SH-SY5Y (cell line): ENCODE measurements at regions not wholly inside any gene's neighbourhood (a gene's known extent, or its start where the extent isn't known, plus 50 kb on each side); places are given as distances from the start of the nearest gene placed in this dataset.

Experiments used
- GATA2 ChIP-seq: IDR thresholded peaks from 2 replicates; pipeline ENCODE4 v1.6.1; 2011; ENCODE audit warnings: mild to moderate bottlenecking, low read depth, low read length
- GATA3 ChIP-seq: IDR thresholded peaks from 2 replicates; pipeline ENCODE4 v1.6.1; 2011; ENCODE audit warnings: low read depth, mild to moderate bottlenecking, low read length, moderate library complexity

DNA sequence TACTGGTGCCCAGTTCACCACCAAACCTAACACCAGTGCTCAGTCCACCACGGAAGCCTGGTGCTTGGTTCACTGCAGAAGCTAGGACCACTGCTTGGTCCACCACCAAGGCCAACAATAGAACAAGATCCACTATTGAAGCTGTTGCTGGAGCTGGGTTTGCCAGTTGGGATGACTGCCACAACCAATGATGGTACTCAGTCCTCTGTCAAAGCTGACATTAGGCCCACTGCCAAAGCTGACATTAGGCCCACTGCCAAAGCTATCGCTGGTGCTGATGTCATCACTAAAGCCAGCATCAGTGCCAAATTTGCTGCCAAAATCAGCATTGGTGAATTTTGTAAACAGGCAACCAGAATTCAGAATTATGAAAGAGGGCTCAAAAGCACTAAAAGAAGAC lies 1850.2 kb upstream of the RAG2 start:
- TF ChIP-seq GATA3 (no peak), GATA2 (no peak)

DNA sequence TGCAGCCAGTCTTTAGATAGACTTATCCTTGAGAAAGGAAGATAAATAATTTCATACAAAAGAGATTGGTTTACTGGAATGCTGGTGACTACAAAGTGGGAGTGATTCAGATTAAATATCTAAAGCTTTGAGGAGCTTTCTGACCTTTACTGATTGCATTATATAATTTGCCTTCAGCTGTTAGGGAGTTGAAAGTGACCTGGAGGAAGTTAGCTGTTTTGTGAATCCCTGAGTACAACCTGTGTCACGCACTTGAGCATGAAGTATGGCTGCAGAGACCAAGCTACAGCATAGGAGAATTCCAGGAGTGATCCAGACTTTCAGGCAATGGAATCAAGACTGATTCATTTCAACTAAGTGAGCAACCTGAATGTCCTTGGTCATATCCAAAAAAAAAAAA lies 1848.3 kb upstream of the RAG2 start:
- no peak for TF ChIP-seq GATA3
- no peak for TF ChIP-seq GATA2

DNA sequence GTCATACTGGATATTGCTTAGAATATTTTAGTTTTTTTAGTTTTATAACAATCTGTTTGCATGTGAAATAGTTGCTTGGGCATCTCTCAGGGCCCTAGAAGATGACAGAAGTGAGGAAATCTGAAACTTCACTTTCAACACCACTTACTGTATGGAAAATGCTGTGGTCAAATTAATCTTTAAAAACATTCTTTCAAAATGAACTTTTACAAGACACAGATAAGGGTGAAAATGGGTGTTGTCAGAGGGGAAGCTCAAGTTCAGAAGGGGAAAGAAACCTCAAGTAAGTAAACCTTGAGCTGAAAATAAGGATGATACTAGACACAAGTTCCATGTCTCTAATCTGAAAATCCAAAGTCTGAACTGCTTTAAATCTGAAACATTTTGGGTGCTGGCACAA lies 1840.1 kb upstream of the RAG2 start:
- no peak for TF ChIP-seq GATA3
- TF ChIP-seq GATA2: no peak

DNA sequence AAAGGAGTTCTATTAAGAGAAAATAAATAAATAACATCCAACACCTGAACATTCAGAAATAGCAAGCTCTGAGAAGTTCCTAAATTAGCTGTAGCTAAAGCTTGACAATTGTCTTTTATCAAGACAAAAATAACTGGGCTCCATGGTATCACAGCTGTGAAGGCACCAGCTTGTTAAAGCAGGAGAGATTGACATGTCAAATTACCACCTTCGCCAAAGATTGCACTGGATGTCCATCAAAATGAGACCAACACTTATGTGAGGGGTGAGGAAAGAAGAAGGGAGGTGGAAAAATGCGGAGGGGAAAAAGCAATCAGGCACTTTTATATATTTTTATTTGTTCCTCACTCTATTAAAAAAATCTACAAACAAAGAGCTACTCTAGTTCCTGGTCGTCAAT lies 1827.5 kb upstream of the RAG2 start:
- no peak for TF ChIP-seq GATA2

DNA sequence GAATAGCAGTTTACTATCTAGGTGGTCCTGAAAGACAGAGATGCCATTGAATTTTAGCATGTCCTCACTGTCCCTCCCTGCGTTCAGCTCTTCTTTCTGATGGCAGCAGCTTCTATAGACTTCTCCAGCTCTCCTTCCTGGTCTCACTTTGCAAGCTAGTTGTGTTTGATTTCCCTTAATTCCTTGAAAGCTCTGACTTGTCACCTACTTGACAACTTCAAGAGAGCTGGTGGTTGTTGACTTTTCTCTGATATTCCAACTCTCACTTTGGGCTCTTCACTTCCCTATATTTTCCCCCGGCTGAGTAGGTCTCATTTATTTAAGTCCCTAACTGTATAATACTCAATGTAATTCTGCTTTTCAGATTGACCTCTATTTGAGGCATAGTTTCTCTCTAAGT lies 1825.0 kb upstream of the RAG2 start:
- TF ChIP-seq GATA2: no peak
- no peak for TF ChIP-seq GATA3

DNA sequence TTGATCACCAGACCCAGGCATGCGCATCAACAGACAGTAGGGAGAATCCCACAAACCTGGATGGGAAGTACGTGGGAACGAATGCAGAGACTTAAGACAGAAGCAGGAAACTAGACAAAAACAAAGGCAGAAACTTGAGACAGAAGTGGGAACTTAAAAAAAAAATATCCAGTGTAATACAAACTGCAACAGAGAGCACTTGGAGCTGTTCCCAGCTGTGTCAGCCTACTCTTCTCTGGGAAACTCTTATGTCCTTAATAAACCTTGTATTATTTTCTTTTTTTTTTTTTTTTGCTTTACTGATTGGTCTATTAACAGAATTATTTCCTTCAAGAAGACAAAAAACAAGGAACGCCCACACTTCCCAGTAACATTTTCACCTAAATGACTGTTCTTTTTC lies 1818.1 kb upstream of the RAG2 start:
- TF ChIP-seq GATA3 (no peak), GATA2 (no peak)

DNA sequence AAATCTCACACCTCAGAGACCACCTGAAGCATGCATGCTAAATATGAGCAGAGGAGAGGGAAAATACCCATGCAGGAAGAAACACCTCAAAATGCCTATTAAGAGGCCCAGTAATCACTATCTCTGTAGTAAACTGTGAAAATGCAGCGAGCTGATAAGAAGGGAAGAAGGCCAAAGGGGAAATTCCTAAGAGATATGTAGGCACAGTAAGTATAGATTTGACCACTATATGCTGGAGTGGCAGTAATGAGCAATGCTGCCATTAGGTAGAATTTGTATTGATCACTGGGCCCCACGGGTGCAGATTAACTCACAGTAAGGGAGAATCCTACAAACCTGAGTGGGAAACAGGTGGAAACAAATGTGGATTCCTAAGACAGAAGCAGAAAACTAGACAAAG lies 1813.1 kb upstream of the RAG2 start:
- TF ChIP-seq GATA3: no peak
- no peak for TF ChIP-seq GATA2

DNA sequence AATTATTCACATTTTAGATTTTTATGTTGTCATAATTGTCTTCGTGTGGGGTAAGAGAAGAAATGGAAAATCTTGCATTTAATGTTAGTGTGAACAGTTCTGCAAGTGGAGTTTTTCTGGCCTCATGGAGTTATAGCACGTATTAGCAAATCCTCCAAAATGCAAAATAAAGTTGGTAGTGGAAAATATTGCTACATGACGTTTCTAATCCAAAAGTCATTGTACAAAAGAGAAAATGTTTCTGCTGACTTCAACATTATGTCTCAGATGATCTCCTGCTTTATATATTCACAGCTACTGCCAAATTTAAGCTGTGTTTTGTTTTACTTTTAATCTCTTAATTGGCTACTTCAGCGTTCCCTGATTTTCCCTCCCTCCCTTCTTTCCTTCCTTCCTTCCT lies 1804.0 kb upstream of the RAG2 start:
- TF ChIP-seq GATA3: no peak
- TF ChIP-seq GATA2: no peak

DNA sequence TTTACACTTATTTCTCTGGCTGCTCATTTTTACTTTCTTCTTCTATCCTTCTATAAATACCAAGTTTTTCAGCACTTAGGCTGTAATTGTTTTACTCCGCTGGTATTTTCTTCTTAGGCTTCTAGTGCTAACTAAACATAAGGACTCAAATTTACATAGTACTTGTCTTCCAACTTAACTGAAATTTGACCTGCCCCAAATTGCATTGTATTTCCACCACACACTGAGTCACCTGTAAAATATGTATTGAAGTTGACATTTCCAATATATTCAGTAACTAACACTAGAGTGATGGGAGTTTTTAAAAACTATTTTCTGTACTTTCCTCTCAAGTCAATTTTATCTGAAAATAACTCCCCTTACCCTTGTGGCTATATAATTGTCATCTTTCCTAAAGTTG lies 1794.1 kb upstream of the RAG2 start:
- TF ChIP-seq GATA2 (no peak), GATA3 (no peak)

DNA sequence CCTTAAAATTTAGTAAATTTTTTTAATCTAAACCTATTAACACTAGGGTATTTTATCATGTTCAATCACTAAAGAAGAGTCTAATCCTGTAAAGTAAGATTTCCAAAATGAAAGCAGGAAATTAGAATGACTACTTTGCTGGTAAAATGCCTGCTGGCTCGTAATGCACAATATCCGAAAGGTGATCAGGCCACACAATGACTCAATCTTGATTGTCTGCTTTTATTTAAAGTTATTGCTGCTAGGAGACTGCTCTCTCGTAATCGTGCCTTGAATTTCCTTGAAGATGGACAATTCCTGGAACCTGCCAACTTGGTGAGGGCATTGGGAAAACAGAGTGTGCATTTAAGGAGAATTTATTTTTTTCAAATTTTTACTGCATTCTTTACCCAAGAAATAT lies 1786.5 kb upstream of the RAG2 start:
- TF ChIP-seq GATA3 (no peak), GATA2 (no peak)

DNA sequence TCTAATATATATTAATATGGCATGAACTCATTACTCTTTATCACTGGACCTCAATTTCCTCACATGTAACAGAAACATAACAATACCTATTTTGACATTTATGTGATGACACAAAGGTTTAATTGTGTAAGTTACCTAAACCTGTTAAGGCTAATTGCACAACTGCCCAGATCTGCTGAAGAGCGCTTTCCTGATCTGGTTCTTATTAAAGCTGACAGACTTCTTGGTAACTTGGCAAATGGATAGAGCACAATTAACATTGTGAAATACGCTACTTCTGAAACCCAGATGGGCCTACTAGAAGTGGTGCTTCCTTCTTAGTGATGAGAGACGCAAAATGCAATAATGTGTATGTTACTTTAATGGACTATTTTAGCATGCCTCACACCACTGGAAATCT lies 1767.2 kb upstream of the RAG2 start:
- TF ChIP-seq GATA3: no peak
- TF ChIP-seq GATA2: no peak

DNA sequence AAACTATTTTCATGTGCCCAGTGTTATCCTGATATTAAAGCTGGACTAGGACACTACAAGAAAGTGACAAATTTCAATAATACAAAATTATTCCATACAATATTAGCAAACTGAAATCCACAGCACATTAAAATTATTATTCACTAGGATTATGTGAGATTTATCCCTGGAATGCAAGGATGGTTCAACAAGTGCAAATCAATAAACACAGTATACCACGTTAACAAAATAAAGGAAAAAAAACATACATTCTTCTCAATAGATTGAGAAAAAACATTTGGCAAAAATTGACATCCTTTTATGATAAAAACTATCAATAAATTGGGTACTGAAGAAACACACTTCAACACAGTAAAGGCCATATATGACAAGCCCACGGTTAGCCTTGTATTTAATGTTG lies 1758.2 kb upstream of the RAG2 start:
- TF ChIP-seq GATA2 (no peak), GATA3 (no peak)

DNA sequence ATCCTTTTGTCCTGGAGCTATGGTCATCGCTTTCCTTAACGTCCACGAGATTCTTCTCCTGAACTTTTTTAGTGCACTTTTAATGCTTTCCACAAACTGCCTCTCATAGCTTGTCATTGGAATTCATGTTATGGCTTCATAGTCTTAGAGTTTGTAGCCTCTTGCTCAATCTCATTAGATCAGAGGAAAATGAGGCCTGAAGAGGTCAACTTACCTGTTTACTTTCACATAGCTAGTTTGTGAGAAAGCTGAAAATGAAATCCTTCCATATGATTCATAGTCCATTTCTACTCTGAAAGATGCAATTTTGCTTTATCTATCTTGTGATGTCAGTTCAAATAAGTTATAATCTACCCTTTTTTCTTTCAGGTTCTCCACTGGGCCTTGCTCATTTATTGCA lies 1747.2 kb upstream of the RAG2 start:
- TF ChIP-seq GATA2 (no peak), GATA3 (no peak)

DNA sequence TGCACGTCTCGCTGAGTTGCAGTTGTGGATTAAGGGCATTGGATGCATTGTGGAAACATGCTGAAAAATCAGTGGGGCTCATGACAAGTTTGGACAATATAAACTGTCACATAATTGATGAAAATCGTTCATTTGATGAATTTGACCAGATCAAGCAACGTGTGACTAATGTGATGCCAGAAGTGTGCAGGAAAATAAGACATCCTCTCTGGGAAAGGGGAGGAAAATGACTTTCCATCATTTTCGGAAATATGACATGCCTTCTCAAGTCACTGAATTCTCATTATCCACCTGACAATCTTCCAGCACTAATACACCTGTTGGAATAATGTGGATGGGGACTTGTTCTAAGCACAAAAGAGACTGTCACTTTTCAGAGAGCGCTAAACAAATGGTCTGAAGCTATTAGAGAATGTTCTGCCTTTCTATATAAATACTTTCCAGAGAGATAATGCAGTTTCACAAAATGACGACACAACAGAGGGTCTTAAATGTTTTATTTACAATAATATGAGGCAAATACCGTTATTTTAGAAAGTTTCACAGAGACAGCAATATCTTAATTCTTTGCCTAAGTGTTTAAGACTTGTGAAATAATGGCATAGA lies 1741.9 kb upstream of the RAG2 start:
- TF ChIP-seq GATA2 (no peak), GATA3 (no peak)

DNA sequence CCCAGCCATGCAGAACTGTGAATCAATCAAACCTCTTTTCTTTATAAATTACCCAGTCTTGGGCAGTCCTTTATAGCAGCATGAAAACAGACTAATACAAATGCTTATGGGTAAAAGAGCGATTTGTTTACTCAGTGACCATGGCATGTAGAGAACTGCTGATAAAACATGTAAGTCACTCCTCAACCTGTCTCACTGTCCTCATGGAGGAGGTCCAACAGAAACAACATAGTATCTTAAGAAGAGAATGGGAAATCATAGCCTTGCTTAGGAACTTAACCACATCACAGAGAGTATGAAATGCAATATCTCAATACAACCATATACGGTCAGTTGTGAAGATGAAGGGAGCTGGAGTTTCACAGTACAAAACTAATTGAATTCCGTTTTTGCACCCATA lies 1734.0 kb upstream of the RAG2 start:
- TF ChIP-seq GATA2: no peak
- TF ChIP-seq GATA3: no peak

DNA sequence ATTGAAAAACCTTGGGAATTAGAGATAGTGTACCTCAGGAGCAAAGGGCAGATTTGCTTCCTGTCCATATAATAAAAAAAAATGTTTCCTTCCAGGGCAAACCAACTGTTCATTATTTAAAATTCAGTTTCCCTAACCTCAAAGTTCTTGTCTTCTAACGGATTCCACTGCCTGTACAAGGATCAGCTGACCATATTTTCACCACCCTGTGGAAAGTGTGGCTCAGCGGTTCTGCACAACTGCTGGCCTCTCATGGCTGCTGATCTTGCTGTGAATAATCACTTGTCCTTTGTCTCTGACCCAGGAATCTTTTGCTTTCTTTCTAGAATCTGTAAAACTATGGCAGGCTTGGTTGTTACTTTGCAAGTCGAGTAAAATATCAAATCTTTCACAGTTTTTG lies 1732.5 kb upstream of the RAG2 start:
- no peak for TF ChIP-seq GATA2
- no peak for TF ChIP-seq GATA3

DNA sequence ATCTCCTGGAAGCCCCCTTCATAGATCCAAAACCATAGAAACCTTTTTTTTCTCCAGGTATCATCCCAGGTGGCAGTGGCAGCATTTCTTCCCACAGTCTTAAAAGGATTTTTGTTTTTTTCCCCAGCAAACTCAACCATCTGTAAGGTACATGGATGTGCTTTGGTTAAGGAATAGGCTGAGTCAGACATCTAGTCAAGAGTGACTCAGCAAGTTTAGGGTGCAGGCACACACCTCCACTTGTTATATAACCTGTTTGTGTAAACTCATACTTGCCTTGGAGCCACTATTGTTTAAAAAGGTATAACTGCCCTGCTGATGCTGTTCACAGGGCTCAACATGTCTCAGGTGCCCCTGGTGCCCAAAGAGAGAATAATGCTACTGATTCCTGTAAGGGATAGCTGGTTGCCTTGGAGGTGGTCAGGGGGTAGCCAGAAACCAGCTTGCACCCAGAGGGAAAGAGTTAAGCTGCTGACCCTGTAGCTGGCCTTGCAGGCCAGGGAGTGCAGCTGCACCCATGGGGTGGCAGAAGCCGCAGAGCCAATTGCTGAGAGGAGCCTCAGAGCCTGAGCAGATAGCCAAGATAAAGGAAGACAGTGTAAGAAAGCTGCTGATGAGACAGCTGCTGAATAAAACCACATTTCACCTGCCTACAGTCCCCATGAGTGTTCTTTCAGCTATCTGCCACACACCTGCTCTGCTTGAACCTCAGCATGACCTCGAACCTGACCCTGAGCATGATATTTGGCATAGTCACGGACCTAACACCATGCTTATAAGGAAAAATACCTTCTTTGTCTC lies 1726.1 kb upstream of the RAG2 start:
- TF ChIP-seq GATA2: no peak
- TF ChIP-seq GATA3: no peak

DNA sequence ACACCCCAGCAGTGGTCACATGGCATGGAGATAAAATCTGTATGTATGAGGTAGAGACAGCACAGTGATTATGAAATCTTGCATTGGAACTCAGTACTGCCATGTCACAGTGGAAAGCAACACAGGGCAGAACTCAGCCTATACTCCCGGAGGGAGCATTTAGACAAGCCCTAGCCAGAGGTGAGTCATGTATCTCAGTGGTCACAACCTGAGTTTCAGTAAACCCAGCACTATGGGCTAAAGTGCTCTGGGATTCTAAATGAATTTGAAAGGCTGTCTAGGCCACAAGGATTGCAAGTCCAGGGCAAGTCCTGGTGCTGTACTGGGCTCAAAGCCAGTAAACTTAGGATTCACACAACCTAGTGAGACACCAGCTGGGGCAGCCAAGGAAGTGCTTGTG lies 1717.1 kb upstream of the RAG2 start:
- TF ChIP-seq GATA3 (no peak), GATA2 (no peak)
